Superior temporal gyrus (tissue), 1 donor: ENCODE measurements at regions not wholly inside any gene's neighbourhood (a gene's known extent, or its start where the extent isn't known, plus 50 kb on each side); places are given as distances from the start of the nearest gene placed in this dataset.

Experiments used
- DNase-seq: peaks from one replicate; pipeline ENCODE4 v3.0.0-alpha.2; 2016; ENCODE audit errors: extremely low spot score

GRCh38 chr5:24850926-24851486, 206.2 kb upstream of the CDH10 start:
- no peak for DNase-seq

- no peak for DNase-seq
Observed at GRCh38 chr5:24849210-24849609, 204.4 kb upstream of the CDH10 start.

GRCh38 chr5:24831989-24832388, 187.2 kb upstream of the CDH10 start:
- DNase-seq = no peak

GRCh38 chr5:24823625-24824024, 178.8 kb upstream of the CDH10 start:
- no peak for DNase-seq

GRCh38 chr5:24819841-24820240, 175.1 kb upstream of the CDH10 start:
- no peak for DNase-seq

GRCh38 chr5:24817966-24818365, 173.2 kb upstream of the CDH10 start:
- no peak for DNase-seq

GRCh38 chr5:24816206-24816605, 171.4 kb upstream of the CDH10 start:
- DNase-seq = no peak

- no peak for DNase-seq
Observed at GRCh38 chr5:24805230-24805629, 160.5 kb upstream of the CDH10 start.

GRCh38 chr5:24804221-24804681, 159.5 kb upstream of the CDH10 start:
- DNase-seq = no peak

GRCh38 chr5:24791326-24791725, 146.5 kb upstream of the CDH10 start:
- no peak for DNase-seq

GRCh38 chr5:24789611-24790351, 145.0 kb upstream of the CDH10 start:
- DNase-seq = no peak

- DNase-seq = peak; percentile 72
Observed at GRCh38 chr5:24788829-24789514, 144.2 kb upstream of the CDH10 start.

- DNase-seq = no peak
Observed at GRCh38 chr5:24786108-24786507, 141.3 kb upstream of the CDH10 start.

- no peak for DNase-seq
Observed at GRCh38 chr5:24783596-24783995, 138.8 kb upstream of the CDH10 start.

- DNase-seq = no peak
Observed at GRCh38 chr5:24777392-24777791, 132.6 kb upstream of the CDH10 start.

- no peak for DNase-seq
Observed at GRCh38 chr5:24773261-24773660, 128.5 kb upstream of the CDH10 start.

- DNase-seq = no peak
Observed at GRCh38 chr5:24767086-24767485, 122.3 kb upstream of the CDH10 start.

- no peak for DNase-seq
Observed at GRCh38 chr5:24765219-24765618, 120.4 kb upstream of the CDH10 start.

- no peak for DNase-seq
Observed at GRCh38 chr5:24750355-24750754, 105.6 kb upstream of the CDH10 start.

- no peak for DNase-seq
Observed at GRCh38 chr5:24749701-24750100, 104.9 kb upstream of the CDH10 start.

- DNase-seq = no peak
Observed at GRCh38 chr5:24747327-24747726, 102.5 kb upstream of the CDH10 start.

- no peak for DNase-seq
Observed at GRCh38 chr5:24742334-24742733, 97.6 kb upstream of the CDH10 start.

GRCh38 chr5:24737163-24737562, 92.4 kb upstream of the CDH10 start:
- no peak for DNase-seq
